ENCODE measurements at regions not wholly inside any gene's neighbourhood (a gene's known extent, or its start where the extent isn't known, plus 50 kb on each side); places are given as distances from the start of the nearest gene placed in this dataset.

GRCh38 chr10:6346631-6347030 lies 143.9 kb downstream of the PFKFB3 start:
- H2AFZ ChIP-seq (ENCODE audit: low read length), result no peak overlapping the region
- H4K20me1 ChIP-seq (ENCODE audit: insufficient read depth, low read length), result no peaks in the 10 kb centered on the region
- H3K79me2 ChIP-seq (ENCODE audit: insufficient read depth, low read length), result no peaks in the 10 kb centered on the region
- 53% methylated on average over 2 of the region's 2 CpGs for WGBS (ENCODE audit: low lambda C conversion rate)
- CTCF ChIA-PET (ENCODE audit: low intra/inter-chr PET ratio, low total read pairs), result no interaction called here
- H3K36me3 ChIP-seq (replicated peaks in 1 of 2; ENCODE audit: control insufficient read depth in 1 of 2, insufficient read depth in 2 of 2, low read length in 2 of 2), result no peaks in the 10 kb centered on the region
- POLR2A ChIA-PET, result no interaction called here
- DNase-seq (ENCODE audit: low spot score) (no peak), ATAC-seq (no peak), FAIRE-seq (no peak)
- no peaks in the 10 kb centered on the region for H3K9me3 ChIP-seq (ENCODE audit: low read length)
- H3K4me1 ChIP-seq (ENCODE audit: insufficient read depth, low read length), result no peaks in the 10 kb centered on the region
- no peak overlapping the region for H3K27ac ChIP-seq (ENCODE audit: extremely low read length, insufficient read depth, low read length)
- no peak overlapping the region for H3K4me2 ChIP-seq (ENCODE audit: low read depth, low read length)
- H3K4me3 ChIP-seq (replicated peaks in 1 of 3; ENCODE audit: insufficient read depth in 1 of 3, low read depth in 2 of 3, low read length in 3 of 3), result no peak overlapping the region
- H3K27me3 ChIP-seq (ENCODE audit: control insufficient read depth in 1 of 2, insufficient read depth in 2 of 2, low read length in 2 of 2), result peaks cover 0 to 15% of the 10 kb centered on the region in 2 experiments; a peak in 3 of 5 replicates
- intact Hi-C loops (cut with micrococcal nuclease; ENCODE audit: unreplicated experiment) (no loop called here), in situ Hi-C loops (cut with HindIII; ENCODE audit: extremely low pct_ligation_motif_present, low pct_unique_long_range_greater_than_20kb) (no loop called here)
- TF ChIP-seq NR1H2 (CRISPR knock-in tag; IDR thresholded peaks at IDR 0.05; ENCODE audit: borderline replicate concordance, low read depth) (no peak), ZNF333 (CRISPR knock-in tag; IDR thresholded peaks at IDR 0.05; ENCODE audit: borderline replicate concordance) (no peak), ZNF558 (CRISPR knock-in tag; IDR thresholded peaks at IDR 0.05; ENCODE audit: borderline replicate concordance) (no peak)
- no peak overlapping the region for H3K9ac ChIP-seq (ENCODE audit: insufficient read depth, low read depth, low read length)
- BruUV-seq (replicated peaks), result no TSS peak

- in situ Hi-C loops (cut with HindIII; ENCODE audit: extremely low pct_ligation_motif_present, low pct_unique_long_range_greater_than_20kb) (no loop called here), intact Hi-C loops (cut with micrococcal nuclease; ENCODE audit: unreplicated experiment) (no loop called here)
- Histone ChIP-seq H3K36me3 (replicated peaks in 1 of 2; ENCODE audit: control insufficient read depth in 1 of 2, insufficient read depth in 2 of 2, low read length in 2 of 2) (no peaks in the 10 kb centered on the region), H4K20me1 (ENCODE audit: insufficient read depth, low read length) (no peaks in the 10 kb centered on the region), H3K4me3 (replicated peaks in 1 of 3; ENCODE audit: insufficient read depth in 1 of 3, low read depth in 2 of 3, low read length in 3 of 3) (no peak overlapping the region), H3K9ac (ENCODE audit: insufficient read depth, low read depth, low read length) (no peak overlapping the region), H3K27ac (ENCODE audit: extremely low read length, insufficient read depth, low read length) (no peak overlapping the region), H2AFZ (ENCODE audit: low read length) (no peak overlapping the region), H3K9me3 (ENCODE audit: low read length) (no peaks in the 10 kb centered on the region), H3K79me2 (ENCODE audit: insufficient read depth, low read length) (no peaks in the 10 kb centered on the region), H3K27me3 (ENCODE audit: control insufficient read depth in 1 of 2, insufficient read depth in 2 of 2, low read length in 2 of 2) (peaks cover 0 to 15% of the 10 kb centered on the region in 2 experiments; a peak in 3 of 5 replicates), H3K4me2 (ENCODE audit: low read depth, low read length) (no peak overlapping the region), H3K4me1 (ENCODE audit: insufficient read depth, low read length) (no peaks in the 10 kb centered on the region)
- no TSS peak for BruUV-seq (replicated peaks)
- no peak for DNase-seq (ENCODE audit: low spot score)
- no peak for FAIRE-seq
- CTCF ChIA-PET (ENCODE audit: low intra/inter-chr PET ratio, low total read pairs), result no interaction called here
- POLR2A ChIA-PET, result no interaction called here
- 42% methylated on average over 13 of the region's 13 CpGs for WGBS (ENCODE audit: low lambda C conversion rate)
- ATAC-seq, result no peak
- TF ChIP-seq SATB2 (CRISPR knock-in tag; IDR thresholded peaks at IDR 0.05) (no peak), NFKB2 (CRISPR knock-in tag; IDR thresholded peaks at IDR 0.05; ENCODE audit: borderline replicate concordance) (no peak), HNF1B (CRISPR knock-in tag; IDR thresholded peaks at IDR 0.05) (no peak), THAP7 (CRISPR knock-in tag; IDR thresholded peaks at IDR 0.05) (no peak), KLF9 (CRISPR knock-in tag; IDR thresholded peaks at IDR 0.05; ENCODE audit: low read depth) (no peak), HNF4G (IDR thresholded peaks at IDR 0.05; ENCODE audit: borderline replicate concordance, low read depth, low read length) (no peak), HNF4G (CRISPR knock-in tag; IDR thresholded peaks at IDR 0.05; ENCODE audit: borderline replicate concordance, low read depth) (no peak), SOX13 (IDR thresholded peaks at IDR 0.05) (no peak), SOX13 (CRISPR knock-in tag; conservative IDR thresholded peaks at IDR 0.05 in 1 of 2, IDR thresholded peaks at IDR 0.05 in 1 of 2) (no peak), DNMT1 (CRISPR knock-in tag; IDR thresholded peaks at IDR 0.05) (no peak), ZNF678 (CRISPR knock-in tag; IDR thresholded peaks at IDR 0.05) (no peak), ZNF414 (CRISPR knock-in tag; IDR thresholded peaks at IDR 0.05) (no peak), RFX5 (IDR thresholded peaks at IDR 0.05; ENCODE audit: low read depth, low read length) (no peak), NFATC3 (CRISPR knock-in tag; IDR thresholded peaks at IDR 0.05) (no peak)
These were observed 144.7 kb downstream of the PFKFB3 start for GRCh38 chr10:6347391-6347951.
